ENCODE measurements at regions not wholly inside any gene's neighbourhood (a gene's known extent, or its start where the extent isn't known, plus 50 kb on each side); places are given as distances from the start of the nearest gene placed in this dataset.
"Not testable (repeated sequence)": the region's sequence is repeated elsewhere in the genome, so short reads cannot be mapped to it uniquely, and the experiment has no call there.

DNA sequence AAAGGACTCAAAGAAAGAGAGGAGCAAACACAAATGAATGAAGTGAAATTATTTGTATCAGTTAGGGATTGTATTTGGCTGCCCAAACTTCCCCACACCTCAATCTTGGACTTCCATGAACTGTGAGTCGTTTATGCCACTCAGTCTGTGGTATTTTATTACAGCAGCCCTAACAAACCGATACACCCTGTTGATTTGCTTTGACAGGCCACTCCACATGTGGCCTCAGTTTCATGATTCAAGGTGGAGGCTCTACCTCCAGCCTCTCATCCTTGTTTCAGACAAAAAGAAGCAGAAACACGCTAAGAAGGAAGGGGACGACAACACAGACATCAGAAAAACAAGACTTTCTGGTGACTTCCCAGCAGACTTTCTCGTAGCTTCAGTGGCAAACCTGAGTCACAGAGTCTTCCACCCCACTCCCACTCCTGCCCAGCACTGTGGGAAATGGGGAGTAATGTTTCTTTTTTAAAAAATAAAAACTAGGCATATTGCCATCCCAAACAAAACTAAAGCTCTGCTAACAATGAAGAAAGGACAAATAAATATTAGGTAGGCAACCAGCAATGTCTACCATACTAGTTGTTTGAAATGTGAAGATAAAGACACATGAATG, 52.2 kb upstream of the ABCA1 start:
- DNase-seq, result no peak

DNA sequence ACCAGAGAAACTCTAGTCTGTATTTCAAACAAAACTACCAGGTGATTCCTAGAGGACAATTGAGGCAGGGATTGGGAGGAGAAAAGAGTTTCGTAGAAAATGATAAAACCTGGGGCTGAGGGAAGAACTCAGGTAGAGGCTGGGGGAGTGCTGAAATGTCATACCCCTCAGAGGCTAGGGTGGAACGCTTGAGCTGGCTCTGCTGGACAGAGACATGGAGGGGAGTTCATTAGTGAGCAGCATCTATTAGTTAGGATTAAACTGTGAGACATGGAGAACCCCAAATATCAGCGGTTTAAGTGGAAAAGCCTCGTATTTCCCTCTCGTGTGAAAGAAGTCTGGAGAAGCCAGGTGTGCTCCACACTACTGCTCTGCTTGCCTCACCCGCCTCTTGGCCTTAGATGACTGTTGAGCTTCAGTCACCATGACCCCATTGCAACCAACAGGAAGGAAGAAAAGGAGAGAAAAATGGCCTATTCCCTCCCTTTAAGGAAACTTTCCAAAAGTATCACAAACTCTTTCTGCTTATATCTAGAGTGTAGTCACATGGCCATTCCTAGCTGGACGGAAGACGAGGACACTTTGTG, 53.7 kb upstream of the ABCA1 start:
- DNase-seq, result no peak

DNA sequence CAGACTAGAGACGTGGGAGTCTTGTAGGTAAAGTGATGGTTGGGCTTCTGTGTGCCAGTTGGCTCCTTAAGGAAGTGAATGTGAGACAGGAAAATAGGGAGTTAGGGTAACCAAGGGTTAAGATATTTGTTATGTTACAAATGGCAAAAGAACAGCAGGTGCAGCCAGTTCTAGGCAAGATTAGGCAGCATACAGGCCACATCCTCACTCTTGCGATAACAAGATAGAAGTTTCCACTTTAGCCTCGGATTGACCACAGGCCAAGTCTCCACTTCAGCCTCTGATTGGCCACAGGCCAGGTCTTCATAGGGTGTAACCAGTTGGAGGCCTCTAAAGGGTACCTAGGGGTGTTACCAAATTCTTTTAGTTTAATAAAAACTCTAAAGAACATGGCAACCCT, 54.6 kb upstream of the ABCA1 start:
- no peak for DNase-seq

DNA sequence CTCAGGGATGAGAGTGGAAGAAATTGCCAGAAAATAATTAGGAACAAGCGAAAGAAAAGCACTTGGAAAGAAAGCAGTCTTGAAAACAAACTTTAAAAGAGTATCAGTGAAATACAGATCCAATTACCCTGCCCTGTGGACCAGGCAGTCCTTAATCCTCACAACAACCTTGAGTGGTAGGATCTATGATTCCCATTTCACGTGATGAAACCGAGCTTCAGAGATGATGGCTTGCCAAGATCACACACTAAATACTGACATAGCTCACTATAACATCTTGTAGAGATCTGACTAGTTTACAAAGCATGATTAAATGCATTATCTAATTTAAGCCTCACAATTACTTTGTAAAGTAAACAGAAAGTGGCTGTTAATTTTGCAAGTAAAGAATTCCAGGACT, 55.5 kb upstream of the ABCA1 start:
- no peak for DNase-seq

DNA sequence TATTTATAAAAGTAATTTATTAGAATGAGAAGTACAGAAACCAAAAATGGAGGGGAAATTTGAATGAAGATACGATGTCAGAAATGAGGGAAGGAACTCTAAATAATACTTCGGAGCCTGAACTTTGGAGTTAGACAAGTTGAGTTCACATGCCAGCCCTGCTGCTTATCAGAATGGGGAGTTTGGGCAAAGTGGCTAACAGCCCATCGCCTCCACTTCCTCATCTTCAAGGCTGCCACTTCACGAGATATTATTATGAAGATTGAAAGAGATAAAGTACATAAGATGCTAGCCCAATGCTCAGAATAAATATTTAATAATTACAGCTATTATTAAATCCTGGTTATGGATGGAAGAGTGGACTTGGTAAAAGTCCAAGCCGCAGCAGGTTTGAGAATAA, 56.2 kb upstream of the ABCA1 start:
- DNase-seq, result no peak

DNA sequence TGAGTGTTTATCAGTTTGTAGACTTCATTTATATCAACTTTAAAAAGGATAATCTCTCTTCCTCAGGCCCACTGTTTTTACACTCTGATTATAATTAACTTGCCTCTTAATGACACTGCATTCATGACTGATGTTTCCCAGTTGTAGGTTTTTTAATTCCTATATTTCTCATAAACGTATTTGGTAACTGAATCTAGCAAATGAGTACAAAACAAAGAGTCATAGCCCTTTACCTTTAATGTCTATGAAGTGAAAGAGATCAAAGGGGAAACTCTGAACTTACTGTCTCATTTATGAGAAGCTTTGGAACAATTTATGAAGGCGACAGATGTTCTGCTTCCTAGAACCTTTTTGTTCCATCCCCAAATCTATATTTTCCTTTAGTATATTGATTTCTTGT, 56.6 kb upstream of the ABCA1 start:
- DNase-seq, result no peak

DNA sequence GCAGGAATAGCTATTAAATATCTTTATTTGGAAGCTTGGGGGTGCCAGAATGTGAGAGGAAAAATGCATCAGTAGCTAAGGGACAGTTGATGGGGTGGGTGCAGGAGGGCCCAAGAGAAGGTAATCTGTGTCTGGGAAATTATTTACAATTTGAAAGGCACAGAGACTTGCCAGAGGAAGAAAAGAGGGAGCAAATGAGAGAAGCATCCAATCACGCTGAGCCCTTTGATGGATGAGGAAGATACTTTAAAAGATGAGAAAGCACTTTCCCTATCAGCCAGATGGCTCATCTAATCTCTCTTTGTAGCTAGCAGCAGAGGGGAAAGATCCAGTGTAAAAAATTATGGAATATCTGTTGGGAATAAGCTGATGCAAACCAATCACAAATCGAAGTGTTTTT, 57.0 kb upstream of the ABCA1 start:
- DNase-seq, result no peak

DNA sequence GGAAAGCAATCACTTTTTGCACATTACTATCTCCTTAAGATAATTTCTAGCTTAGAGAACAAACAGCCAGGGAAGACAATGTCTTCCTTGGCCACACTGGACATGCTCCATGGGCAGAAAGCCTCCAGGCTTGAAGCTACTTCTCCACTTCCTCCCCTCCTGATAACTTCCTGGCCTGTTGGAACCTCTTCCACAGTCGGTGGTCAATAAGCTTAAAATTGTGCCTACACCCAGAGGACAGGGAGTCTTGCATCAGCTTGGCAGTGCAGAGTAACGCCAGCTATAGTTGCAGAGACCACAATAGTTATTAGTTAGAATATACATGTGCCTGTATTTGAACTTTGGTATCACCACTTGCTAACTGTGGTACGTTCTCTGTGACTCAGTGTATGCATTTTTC, 58.1 kb upstream of the ABCA1 start:
- DNase-seq, result no peak

DNA sequence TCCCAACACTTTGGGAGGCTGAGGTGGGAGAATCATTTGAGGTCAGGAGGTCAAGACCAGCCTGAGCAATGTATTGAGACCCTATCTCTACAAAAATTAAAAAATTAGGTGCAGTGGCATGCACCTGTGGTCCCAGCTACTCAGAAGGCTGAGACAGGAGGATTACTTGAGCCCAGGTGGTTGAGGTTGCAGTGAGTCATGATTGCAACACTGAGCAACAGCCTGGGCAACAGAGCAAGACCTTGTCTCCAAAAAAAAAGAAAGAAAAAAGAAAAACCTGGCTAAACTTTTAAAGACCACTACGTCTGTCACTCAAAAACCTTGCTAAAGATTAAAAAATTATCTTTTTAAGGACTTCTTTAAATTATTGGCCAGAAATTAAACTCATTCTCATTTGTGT, 59.8 kb upstream of the ABCA1 start:
- DNase-seq, result no peak

DNA sequence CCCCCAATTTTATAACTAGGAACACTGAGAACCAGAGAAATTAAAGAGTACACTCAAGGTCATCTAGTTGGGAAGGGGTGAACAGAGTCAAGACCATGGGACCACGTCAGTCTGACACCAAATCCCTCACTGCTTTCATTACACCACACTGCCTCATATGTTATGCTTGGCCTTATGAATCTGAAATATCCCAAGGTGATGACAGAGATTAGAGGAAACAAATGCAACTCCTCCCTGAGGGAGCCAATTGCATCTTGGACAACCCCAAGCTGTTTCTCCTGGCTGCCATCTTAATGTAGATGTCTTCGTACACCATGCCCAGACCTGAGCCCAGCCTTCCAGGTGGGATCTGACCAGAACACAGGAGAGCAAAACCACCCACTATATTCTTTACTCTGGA, 60.6 kb upstream of the ABCA1 start:
- DNase-seq, result no peak

DNA sequence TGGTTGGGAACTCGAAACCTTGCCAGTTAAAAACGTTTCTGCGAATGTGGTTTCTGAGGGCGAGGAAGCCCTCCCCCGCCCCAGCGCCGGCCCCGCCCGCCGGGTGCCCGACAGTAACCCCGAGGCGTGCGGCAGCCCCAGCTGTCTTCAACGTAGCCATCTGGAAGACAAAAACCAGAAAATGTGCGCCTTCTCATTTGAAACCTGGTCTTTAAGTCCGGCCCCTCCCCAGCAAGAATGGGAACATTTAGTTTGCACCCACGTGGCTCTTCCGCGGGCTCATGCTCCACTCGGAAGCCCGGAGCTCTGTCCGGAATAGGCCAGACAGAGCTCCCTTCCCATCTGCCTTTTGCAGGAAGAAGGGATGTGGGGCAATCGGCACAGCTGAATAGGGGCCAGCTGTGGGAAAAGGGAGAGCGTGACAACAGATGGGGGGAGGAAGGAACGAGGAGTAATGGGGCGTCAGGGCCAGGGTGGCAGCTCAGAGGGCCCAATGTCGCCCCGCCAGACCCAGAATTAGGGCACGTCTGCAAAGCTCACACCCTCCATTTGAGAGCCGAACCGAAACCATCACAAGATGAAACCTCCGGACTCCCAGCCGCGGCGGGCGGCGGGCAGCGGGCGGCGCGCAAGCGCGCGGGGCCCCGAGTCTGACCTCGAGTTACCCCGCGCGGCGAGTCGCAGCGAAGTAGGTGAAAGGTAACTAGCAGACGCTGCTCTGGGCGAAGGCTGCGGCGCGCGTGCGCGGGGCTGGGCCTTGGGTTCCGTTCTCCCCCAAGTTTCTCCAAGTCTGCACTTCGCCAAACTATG, 63.4 kb upstream of the ABCA1 start:
- peak; percentile 71 for DNase-seq

DNA sequence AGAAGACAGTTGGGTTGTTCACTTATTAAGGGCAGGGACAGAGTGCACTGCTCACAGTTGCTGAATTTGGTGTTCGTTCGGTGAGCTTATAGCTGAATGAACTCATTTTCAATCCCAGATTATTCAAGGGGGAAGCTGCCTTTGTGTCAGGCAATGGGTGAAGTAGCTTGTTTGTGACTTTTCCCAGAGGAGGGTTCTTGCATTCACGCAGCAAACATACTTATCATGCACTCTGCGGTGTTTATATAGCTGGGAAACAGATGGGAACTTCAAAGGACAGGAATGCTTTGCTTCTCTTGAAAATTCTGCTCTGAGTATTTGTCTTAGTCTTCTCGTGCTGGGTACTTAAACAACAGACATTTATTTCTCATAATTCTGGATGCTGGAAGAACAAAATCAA, 64.7 kb upstream of the ABCA1 start:
- no peak for DNase-seq

DNA sequence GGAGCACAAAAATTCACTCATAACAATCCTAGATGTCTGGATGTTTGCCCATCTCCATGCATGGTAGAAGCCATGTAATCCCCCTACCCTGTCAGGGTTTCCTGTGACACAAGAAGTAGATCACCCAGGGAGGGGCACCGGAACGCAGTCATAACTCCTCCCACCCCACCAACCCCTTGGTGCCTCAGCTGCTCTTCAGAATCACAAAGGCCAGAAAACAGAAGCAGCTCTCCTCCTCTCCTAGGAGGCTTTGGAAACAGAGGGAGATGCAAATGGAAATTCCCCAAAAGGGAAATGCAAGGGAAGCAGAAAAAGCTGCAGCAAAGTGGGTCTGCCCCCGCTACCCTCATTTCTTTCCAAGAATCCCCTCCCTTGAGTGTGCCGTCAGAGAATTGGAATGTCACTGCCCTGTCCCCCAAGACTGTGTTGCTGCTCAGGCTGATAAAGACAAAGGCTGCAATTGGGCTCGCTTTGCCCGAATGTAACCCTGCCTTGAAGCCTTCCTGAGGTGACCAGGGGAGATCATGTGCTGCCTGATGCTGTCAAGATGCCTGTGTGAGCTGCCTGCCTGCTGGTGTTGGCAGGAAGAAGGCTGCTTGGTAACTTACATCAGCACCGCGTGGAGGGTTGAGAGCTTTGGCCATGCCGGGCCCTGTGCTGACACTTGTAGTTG, 65.5 kb upstream of the ABCA1 start:
- no peak for DNase-seq

DNA sequence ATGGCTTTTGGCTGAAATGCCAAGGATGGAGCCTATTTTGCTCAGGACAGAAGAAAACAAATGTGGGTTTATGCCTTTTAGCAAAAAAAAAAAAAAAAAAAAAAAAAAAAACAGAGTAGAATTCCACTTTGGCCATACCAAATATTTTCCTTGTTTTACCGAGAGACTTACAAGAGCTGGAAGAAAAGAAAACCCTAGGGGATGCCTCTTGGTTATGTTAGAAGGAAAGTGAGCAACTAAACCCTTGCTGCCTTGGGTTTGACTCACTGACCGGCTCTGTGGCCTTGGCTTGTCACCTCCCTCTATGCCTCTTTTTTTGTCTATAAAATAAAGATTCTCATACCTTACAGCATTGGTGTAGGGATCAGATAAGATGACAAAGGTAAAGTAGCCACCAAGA, 69.6 kb upstream of the ABCA1 start:
- DNase-seq, result no peak

DNA sequence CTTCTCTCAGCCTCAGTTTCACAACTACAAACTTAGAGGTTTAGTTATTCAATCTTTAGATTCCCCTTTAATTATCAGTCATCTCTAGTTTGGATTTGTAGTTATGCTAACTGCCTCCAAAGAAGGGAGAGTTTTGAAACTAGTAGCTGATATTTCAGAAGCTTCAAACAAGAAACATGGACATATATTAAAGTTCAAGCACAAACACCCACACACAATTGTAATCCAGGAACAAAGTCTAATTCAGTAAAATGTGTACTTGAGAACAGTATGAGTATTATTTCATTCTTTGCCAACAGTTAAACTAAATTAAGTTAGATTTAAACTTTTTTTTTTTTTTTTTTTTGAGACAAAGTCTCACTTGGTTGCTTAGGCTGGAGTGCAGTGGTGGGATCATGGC, 71.2 kb upstream of the ABCA1 start:
- no peak for DNase-seq

DNA sequence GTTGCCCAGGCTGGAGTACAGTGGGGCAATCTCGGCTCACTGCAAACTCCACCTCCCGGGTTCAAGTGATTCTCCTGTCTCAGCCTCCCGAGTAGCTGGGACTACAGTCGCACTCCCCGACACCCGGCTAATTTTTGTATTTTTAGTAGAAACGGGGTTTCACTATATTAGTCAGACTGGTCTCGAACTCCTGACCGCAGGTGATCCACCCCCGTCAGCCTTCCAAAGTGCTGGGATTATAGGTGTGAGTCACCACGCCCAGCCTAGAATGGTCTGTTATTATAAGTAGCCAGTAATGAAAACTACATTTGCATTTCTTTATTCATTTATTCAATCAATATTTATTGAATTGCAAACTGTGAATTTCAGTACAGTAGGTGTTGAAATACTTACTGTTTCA, 72.6 kb upstream of the ABCA1 start:
- not testable (repeated sequence) for DNase-seq

DNA sequence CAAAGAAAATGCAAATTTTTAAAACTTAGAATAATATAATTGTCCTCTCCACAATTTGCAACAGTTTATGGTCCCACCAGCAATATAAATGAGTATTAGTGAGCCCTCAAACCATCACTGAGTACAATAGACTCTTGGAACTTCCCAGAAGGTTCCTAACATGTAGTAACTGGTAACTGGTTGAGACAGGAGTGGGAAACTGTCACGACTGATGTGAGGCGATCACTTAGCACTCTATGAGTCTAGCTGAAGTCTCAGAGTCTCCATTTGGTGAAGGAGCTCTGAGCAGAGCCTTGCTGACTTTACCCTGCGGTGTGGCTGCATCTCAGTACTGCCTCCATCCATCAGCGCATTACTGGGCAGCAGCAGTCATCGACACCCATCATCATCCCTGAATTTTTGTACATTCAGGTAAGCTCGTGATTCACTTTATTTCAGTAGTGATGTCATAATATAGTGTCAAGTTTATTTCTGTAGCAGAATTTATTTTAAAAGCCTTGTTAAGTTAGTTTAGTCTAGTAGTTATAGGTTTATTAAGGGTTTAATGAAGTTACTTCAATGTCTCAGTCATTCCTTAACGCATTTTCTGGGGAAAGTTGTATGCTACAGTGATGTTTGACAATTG, 76.6 kb upstream of the ABCA1 start:
- DNase-seq, result no peak

DNA sequence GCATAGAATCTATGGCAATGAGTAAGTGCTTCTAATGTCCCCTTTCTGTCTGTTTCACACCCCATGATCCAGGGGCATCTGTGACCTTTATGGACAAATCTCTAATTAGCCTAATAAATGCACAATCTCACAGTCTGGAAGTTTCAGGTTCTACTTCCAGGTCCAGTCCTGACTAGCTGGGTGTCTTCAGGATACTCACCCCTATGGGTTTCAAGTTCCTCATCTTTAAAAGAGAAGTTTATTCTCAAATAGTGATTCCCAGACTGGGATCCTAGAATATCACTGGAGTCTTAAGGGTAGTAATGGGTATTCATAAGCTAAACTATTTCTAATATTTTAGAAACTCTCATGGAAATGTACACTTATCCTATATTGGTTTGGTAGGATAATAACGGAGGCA, 77.2 kb upstream of the ABCA1 start:
- no peak for DNase-seq

DNA sequence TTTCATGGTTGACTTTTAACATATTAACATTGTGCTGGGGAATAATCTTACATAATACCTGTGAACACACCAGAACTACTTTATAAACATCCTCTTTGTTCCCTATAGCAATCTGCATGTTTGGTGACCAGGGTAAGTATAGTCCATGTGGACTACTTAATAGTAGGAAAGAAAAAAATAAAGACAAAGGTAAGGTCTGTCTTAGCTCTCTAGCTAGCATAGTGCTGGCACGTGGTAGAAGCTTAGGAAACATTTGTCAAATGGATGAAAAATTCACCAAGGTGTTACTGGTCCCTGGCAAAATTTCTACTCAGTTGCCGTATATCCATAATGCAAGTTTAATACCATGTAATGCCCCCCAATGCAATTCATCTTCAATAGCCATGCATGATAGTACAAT, 78.6 kb upstream of the ABCA1 start:
- DNase-seq, result no peak

DNA sequence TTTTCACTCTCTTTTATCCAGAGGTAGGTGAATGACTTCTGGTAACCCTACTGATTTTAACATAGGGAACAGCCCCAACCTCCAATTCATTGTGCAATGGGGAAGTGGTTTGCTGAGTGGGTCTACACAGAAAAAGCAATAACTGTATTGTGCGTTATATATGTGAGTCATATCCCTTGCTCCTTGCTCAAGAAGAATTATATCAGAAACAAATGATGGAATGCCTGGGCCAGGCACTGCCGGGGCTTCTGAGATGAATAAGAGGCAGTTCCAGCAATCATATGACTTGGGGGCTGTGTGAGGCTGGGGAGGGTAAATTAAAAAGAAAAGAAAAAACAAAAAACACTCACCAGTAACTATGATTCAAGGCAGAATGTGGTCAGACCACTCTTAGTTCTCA, 79.2 kb upstream of the ABCA1 start:
- no peak for DNase-seq

DNA sequence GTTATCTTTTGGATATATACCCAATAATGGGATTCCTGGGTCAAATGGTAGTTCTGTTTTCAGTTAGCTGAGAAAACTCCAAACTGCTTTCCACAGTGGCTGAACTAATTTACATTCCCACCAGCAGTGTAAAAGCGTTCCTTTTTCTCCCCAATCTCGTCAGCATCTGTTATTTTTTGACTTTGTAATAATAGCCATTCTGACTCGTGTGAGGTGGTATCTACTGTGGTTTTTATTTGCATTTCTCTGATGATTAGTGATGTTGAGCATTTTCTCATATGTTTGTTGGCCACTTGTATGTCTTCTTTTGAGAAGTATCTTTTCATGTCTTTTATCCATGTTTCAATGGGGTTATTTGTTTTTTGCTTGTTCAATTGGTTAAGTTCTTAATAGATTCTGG, 82.1 kb upstream of the ABCA1 start:
- not testable (repeated sequence) for DNase-seq

DNA sequence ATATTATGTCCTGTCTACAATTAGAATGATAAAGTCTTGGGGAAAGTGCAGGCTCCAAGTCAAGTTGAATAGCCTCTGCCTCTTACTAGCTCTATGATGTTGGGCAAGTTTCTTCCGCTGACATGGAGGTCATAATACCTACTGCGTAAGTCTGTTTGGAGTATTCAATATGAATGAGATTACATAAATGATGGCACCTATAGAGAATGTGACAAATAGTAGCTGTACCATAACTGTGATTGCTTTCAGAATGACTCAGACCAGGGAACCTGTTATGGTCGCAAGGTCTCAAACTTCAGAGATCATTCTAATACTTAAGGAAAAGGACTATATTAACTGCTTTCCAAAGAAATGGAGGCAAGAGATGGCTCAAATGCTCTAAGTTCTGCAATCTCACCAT, 94.0 kb upstream of the ABCA1 start:
- DNase-seq, result no peak

DNA sequence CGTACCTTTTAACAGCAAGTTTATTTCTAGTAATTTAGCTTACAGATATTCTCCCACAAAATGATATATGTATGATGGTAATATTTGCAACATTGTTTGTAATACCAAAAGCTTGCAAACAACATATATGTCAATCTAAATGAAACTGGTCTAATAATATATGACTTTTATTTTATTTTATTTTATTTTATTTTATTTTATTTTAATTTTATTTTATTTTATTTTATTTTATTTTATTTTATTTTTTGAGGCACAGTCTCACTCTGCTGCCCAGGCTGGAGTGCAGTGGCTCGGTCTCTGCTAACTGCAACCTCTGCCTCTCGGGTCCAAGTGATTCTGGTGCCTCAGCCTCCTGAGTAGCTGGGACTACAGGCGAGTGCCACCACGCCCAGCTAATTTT, 94.6 kb upstream of the ABCA1 start:
- not testable (repeated sequence) for DNase-seq

DNA sequence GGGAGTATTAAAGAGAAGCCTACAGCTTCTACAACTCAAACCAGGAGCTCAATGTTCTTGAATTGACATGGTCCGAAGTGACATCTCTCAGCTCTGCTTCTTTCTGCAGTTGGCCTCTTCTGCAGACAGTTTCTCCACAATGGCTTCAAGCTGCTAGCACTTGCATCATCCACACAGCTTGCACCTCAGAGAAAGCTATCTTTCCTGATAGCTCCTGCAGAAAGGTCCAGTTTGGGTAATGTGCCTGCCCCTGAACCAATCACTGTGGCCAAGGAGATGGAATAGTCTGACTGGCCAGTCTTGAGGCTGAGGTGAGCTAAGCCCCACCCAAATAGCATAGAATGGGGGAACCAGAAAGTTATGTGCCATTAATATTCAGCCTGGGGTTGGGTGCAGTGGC, 95.8 kb upstream of the ABCA1 start:
- no peak for DNase-seq

Data from activated T-cell treated with anti-CD3 and anti-CD28 coated beads for 4 hours (primary cell).